Mucosa of descending colon (tissue), 3 donors: ENCODE measurements at regions not wholly inside any gene's neighbourhood (a gene's known extent, or its start where the extent isn't known, plus 50 kb on each side); places are given as distances from the start of the nearest gene placed in this dataset.

Experiments used
- ATAC-seq: fragments of 200-7000 bp; cut with Tn5 transposase; one replicate; pipeline ENCODE4 v1.9.1; 2020; ENCODE audit warnings: mild to moderate bottlenecking, moderate library complexity
- DNase-seq, 3 donors: peaks; one replicate each; pipeline ENCODE4 v3.0.0-alpha.2; 2020
- H3K36me3 ChIP-seq: fragments of 200-600 bp; one replicate; pipeline ENCODE4 v1.8.0; 2021; ENCODE audit warnings: low read depth, mild to moderate bottlenecking
- H3K4me1 ChIP-seq: fragments of 200-600 bp; one replicate; pipeline ENCODE4 v1.8.0; 2021; ENCODE audit warnings: low read depth, mild to moderate bottlenecking
- H3K4me3 ChIP-seq: fragments of 200-600 bp; one replicate; pipeline ENCODE4 v1.8.0; 2021; ENCODE audit warnings: mild to moderate bottlenecking
- H3K9me3 ChIP-seq: fragments of 200-600 bp; one replicate; pipeline ENCODE4 v1.8.0; 2021; ENCODE audit warnings: mild to moderate bottlenecking
- intact Hi-C, 2 donors: fragments of 100-400 bp; cut with DNase I in 1 of 2; cut with micrococcal nuclease in 1 of 2; formaldehyde crosslinking; loops; one replicate each; pipeline versions ENCODE4 v1.11.0 to v1.11.1; 2022; cut with DNase I, micrococcal nuclease
- TF ChIP-seq, protein P1 (sequence below): fragments of 200-600 bp; IDR thresholded peaks from one replicate; pipeline ENCODE4 v1.8.0; 2022; ENCODE audit warnings: antibody characterized with exemption, mild to moderate bottlenecking
- donor health status: DM: no; HTN: no; CAD: no; lungs with moderate emphysema.
- donor health status: DM: no; HTN: no; CAD: no.
- donor health status: DM: no; HTN: yes; CAD: no.

DNA sequence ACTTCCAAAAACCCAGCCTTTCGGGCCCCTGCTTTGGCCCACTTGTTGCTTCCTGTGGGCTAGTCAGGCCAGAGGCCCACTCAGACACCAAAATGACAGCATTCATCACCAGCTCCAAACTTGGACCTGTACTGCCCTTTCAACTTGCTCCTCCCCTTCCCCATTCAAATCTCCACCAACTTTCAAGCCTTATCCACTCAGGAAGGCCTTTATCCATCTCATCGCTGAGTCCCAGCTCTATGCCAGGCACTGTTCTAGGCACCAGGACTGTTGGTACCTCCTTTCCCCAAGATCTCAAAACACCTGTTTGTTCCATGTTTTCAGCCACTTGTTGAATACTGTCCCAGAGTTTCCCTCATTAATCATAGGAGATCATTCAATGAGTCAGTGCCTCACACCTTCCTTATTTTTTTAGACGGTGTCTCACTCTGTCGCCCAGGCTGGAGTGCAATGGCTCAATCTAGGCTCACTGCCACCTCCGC lies 1011.4 kb downstream of the UQCRFS1 start:
- intact Hi-C loops: no loop called here
- Histone ChIP-seq H3K36me3 (no peaks in the 10 kb centered on the region), H3K4me3 (no peak overlapping the region), H3K9me3 (no peaks in the 10 kb centered on the region), H3K4me1 (no peaks in the 10 kb centered on the region)
- no peak for DNase-seq
- ATAC-seq: no peak
- TF ChIP-seq, protein P1, sequence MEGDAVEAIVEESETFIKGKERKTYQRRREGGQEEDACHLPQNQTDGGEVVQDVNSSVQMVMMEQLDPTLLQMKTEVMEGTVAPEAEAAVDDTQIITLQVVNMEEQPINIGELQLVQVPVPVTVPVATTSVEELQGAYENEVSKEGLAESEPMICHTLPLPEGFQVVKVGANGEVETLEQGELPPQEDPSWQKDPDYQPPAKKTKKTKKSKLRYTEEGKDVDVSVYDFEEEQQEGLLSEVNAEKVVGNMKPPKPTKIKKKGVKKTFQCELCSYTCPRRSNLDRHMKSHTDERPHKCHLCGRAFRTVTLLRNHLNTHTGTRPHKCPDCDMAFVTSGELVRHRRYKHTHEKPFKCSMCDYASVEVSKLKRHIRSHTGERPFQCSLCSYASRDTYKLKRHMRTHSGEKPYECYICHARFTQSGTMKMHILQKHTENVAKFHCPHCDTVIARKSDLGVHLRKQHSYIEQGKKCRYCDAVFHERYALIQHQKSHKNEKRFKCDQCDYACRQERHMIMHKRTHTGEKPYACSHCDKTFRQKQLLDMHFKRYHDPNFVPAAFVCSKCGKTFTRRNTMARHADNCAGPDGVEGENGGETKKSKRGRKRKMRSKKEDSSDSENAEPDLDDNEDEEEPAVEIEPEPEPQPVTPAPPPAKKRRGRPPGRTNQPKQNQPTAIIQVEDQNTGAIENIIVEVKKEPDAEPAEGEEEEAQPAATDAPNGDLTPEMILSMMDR: no peak

DNA sequence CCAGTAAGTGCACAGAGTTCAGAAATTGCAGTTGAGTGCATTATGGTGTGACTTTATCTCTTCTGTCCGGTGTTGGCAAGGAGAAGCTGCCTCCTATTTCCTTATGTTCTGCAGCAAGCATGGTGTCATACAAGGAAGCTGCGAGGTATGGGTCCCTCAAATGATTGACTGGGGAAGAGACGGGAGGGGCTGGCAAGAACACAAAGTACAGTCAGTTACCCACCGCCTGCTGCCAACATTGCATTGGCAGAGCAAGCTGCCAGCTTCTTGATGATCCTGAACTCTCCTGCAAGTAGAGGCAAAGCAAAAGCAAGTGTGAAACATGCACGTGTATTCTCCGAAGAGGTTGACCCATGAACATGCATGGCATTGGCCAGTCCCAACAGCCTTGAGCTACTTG lies 1013.6 kb downstream of the UQCRFS1 start:
- no peaks in the 10 kb centered on the region for H3K9me3 ChIP-seq
- TF ChIP-seq, protein P1: no peak
- H3K36me3 ChIP-seq: no peaks in the 10 kb centered on the region
- H3K4me3 ChIP-seq: no peak overlapping the region
- intact Hi-C loops: no loop called here
- no peak for ATAC-seq
- H3K4me1 ChIP-seq: no peaks in the 10 kb centered on the region
- no peak for DNase-seq

DNA sequence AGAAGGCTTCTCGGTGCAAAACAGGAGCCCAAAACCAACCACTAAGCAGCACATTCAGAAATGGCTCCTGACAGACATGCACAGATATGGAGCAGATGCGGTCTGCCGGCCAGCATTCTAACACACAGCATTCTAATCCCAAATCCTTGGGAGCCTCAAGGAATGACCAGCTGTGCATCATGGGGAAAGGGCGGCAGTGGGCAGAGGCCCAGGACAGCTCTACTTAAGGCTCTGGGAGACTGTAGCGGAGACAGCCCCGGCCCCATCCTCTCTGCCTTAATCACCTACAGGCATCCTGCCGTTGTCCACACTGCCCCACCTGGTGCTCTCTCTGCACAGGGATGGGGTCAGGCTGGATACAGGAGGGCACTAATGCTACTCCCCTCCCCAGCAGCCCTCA lies 1016.0 kb downstream of the UQCRFS1 start:
- Histone ChIP-seq H3K9me3 (no peaks in the 10 kb centered on the region), H3K36me3 (no peaks in the 10 kb centered on the region), H3K4me1 (no peaks in the 10 kb centered on the region), H3K4me3 (no peak overlapping the region)
- DNase-seq: no peak
- ATAC-seq: no peak
- TF ChIP-seq, protein P1: no peak
- intact Hi-C loops: no loop called here

DNA sequence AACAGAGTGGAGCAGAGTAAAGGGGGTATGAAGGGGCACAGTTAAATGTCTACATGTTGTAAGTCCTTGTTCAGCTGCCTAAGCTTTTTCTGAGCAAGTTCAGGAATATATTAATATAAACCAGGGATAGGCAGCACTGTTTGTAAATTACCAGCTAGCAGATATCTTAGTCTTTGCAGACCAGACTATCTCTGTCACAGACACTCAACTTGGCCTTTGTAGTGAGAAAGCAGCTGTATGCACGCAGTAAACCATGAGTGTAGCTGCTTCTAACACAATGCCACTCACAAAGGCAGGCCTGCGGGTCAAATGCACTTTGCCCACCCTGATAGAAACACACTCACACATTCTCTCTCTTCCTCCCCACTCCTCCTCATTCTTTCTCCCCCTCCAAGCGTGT lies 1016.9 kb downstream of the UQCRFS1 start:
- intact Hi-C loops: no loop called here
- no peak for DNase-seq
- TF ChIP-seq, protein P1: no peak
- no peaks in the 10 kb centered on the region for H3K36me3 ChIP-seq
- H3K4me1 ChIP-seq: no peaks in the 10 kb centered on the region
- no peaks in the 10 kb centered on the region for H3K9me3 ChIP-seq
- ATAC-seq: no peak
- H3K4me3 ChIP-seq: no peak overlapping the region

- Histone ChIP-seq H3K4me3 (no peak overlapping the region), H3K36me3 (no peaks in the 10 kb centered on the region), H3K4me1 (no peaks in the 10 kb centered on the region), H3K9me3 (peaks cover 7% of the 10 kb centered on the region)
- DNase-seq (no peak), ATAC-seq (no peak)
- intact Hi-C loops: no loop called here
- TF ChIP-seq, protein P1: no peak
Observed at GRCh38 chr19:28185646-28186045, 1027.3 kb downstream of the UQCRFS1 start.

- Histone ChIP-seq H3K4me1 (no peaks in the 10 kb centered on the region), H3K9me3 (peaks cover 7% of the 10 kb centered on the region), H3K36me3 (no peaks in the 10 kb centered on the region), H3K4me3 (no peak overlapping the region)
- TF ChIP-seq, protein P1: no peak
- intact Hi-C loops: no loop called here
- DNase-seq (no peak), ATAC-seq (no peak)
Observed at GRCh38 chr19:28184997-28185396, 1028.0 kb downstream of the UQCRFS1 start.
